Right lobe of liver (tissue), 6 donors: ENCODE measurements at regions not wholly inside any gene's neighbourhood (a gene's known extent, or its start where the extent isn't known, plus 50 kb on each side); places are given as distances from the start of the nearest gene placed in this dataset.
A peak's percentile ranks its signal among the peaks of the same experiment; 100 is the strongest.

ENCODE experiments used
- ATAC-seq, 4 donors: fragments of 200-7000 bp; cut with Tn5 transposase; one replicate each; pipeline ENCODE4 v1.9.1; 2020; ENCODE audit warnings: mild to moderate bottlenecking in 4 of 4, moderate library complexity in 4 of 4
- DNase-seq, 3 donors: peaks; one replicate each; pipeline ENCODE4 v3.0.0-alpha.2; 2020
- H3K27ac ChIP-seq, 3 donors: fragments of 200-600 bp; one replicate each; pipeline ENCODE4 v1.8.0; 2022
- H3K27me3 ChIP-seq, 2 donors: fragments of 200-600 bp; one replicate each; pipeline ENCODE4 v1.8.0; 2022
- H3K36me3 ChIP-seq, 4 donors: fragments of 200-600 bp; sonication (generic) in 1 of 4; one replicate each; pipeline versions ENCODE4 v1.5.1 to v1.8.0; 2017 to 2022; ENCODE audit warnings: control low read depth in 1 of 4
- H3K4me1 ChIP-seq, 4 donors: fragments of 200-600 bp; sonication (generic) in 1 of 4; one replicate each; pipeline versions ENCODE4 v1.5.1 to v1.8.0; 2017 to 2022; ENCODE audit warnings: control low read depth in 1 of 4
- H3K4me3 ChIP-seq, 3 donors: fragments of 200-600 bp; one replicate each; pipeline ENCODE4 v1.8.0; 2022
- H3K9me3 ChIP-seq, 4 donors: fragments of 200-600 bp; sonication (generic) in 1 of 4; one replicate each; pipeline versions ENCODE4 v1.5.1 to v1.8.0; 2017 to 2022; ENCODE audit warnings: control low read depth in 1 of 4
- POLR2A ChIP-seq: fragments of 450-650 bp; IDR thresholded peaks from one replicate; pipeline ENCODE4 v1.6.1; 2017; ENCODE audit warnings: antibody characterized with exemption, mild to moderate bottlenecking
- WGBS: methylation state at CpG from one replicate; pipeline ENCODE4 v1.1.6; 2018; ENCODE audit warnings: low coverage, low lambda C conversion rate; ENCODE audit not compliant: insufficient coverage; ENCODE audit errors: missing lambda C conversion rate; 5-methylcytosine and 5-hydroxymethylcytosine counted together
- intact Hi-C, 2 donors: fragments of 100-400 bp; cut with DNase I; formaldehyde crosslinking; loops; one replicate each; pipeline versions ENCODE4 v1.11.2 to v1.14.1; 2022
- TF ChIP-seq, protein P1 (sequence below), 4 donors: fragments of 200-600 bp in 3 of 4; fragments of 450-650 bp in 1 of 4; IDR thresholded peaks; one replicate each; pipeline versions ENCODE4 v1.5.1 to v1.8.0; 2016 to 2022; ENCODE audit warnings: antibody characterized with exemption in 4 of 4, mild to moderate bottlenecking in 2 of 4
- donor health status: DM: no; HTN: yes; CAD: no.
- donor health status: DM: no; HTN: no; CAD: no.
- donor health status: DM: no; HTN: no; CAD: no.
- donor health status: DM: no; HTN: yes; CAD: no.
- donor health status: DM: no; HTN: yes; CAD: no.

DNA sequence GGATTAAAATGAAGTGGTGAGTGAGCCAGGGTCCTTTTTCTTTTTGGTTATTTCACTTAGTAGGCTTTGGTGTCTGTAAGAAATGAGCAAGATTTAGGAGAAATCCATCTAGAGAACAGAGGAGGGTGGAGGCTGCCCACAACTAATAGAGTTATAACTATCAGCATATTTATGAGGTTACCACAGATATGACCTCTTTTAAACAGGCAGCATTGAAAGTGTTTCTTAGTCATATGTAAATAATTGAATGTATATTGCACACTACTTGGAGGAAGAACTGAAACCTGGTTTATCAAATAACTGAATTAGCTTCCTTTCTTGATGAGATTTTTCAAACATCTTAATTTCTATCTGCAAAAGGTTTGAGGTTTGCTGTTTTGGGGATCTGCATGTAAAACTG, 483.1 kb upstream of the PIK3R1 start:
- no peak overlapping the region for H3K27ac ChIP-seq
- TF ChIP-seq POLR2A, result no peak
- TF ChIP-seq, protein P1, sequence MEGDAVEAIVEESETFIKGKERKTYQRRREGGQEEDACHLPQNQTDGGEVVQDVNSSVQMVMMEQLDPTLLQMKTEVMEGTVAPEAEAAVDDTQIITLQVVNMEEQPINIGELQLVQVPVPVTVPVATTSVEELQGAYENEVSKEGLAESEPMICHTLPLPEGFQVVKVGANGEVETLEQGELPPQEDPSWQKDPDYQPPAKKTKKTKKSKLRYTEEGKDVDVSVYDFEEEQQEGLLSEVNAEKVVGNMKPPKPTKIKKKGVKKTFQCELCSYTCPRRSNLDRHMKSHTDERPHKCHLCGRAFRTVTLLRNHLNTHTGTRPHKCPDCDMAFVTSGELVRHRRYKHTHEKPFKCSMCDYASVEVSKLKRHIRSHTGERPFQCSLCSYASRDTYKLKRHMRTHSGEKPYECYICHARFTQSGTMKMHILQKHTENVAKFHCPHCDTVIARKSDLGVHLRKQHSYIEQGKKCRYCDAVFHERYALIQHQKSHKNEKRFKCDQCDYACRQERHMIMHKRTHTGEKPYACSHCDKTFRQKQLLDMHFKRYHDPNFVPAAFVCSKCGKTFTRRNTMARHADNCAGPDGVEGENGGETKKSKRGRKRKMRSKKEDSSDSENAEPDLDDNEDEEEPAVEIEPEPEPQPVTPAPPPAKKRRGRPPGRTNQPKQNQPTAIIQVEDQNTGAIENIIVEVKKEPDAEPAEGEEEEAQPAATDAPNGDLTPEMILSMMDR (IDR thresholded peaks at IDR 0.05), result no peak
- intact Hi-C loops, result no loop called here
- ATAC-seq (no peak), DNase-seq (no peak)
- no peak overlapping the region for H3K4me3 ChIP-seq
- no peaks in the 10 kb centered on the region for H3K36me3 ChIP-seq
- no peaks in the 10 kb centered on the region for H3K27me3 ChIP-seq
- no peaks in the 10 kb centered on the region for H3K4me1 ChIP-seq
- no peaks in the 10 kb centered on the region for H3K9me3 ChIP-seq

DNA sequence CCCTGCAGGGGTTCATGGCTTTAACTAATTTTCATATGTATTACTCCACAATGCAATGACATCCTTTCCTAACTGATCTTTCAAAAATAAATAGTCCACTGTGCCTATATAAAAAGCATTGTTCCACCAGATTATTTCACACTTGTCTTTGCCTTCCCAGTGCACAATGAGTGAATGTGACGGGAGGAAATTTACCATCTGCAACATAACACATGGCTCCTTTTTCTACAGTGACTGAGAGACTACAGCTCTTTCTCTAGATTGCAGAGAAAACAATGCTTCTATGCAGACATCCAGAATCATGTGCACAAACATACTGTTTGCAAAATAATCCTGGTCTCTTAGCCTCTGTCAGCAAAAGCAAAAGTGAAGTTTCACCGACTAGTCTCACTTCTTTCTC, 483.7 kb upstream of the PIK3R1 start:
- no peaks in the 10 kb centered on the region for H3K4me1 ChIP-seq
- no peaks in the 10 kb centered on the region for H3K9me3 ChIP-seq
- DNase-seq, result no peak
- no peak overlapping the region for H3K4me3 ChIP-seq
- intact Hi-C loops, result no loop called here
- WGBS, result 87% methylated on average over 2 of the region's 2 CpGs
- ATAC-seq, result no peak
- H3K36me3 ChIP-seq, result no peaks in the 10 kb centered on the region
- no peak overlapping the region for H3K27ac ChIP-seq
- TF ChIP-seq POLR2A, result no peak
- TF ChIP-seq, protein P1 (IDR thresholded peaks at IDR 0.05), result no peak
- no peaks in the 10 kb centered on the region for H3K27me3 ChIP-seq

DNA sequence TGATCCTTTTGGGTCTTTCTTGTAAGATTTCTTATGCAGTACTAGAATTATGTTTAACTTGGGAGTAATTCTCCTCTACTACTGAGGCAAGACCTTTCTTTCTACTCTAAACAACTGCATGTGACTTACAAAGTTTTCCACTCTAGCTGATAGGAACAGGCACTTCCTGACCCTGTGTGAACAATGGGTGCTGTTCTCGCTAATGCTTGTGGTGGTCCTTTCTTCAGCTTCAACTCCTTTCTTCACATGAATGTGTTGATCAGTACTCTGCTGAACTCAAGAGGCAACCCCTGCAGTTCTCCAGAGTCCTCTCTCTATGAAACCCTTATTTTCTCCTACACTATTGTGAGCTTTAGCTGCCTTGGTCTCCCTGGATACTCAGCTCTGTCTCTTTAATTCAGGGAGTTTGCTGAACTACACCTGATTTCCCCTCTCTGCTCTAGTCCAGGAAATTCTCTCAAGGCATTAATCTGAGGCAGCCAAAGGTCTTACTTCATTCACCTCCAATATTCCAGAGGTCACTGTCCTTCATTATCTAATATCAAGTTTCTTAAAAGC, 484.6 kb upstream of the PIK3R1 start:
- WGBS, result 83% methylated on average over 1 of the region's 1 CpG
- Histone ChIP-seq H3K27me3 (no peaks in the 10 kb centered on the region), H3K4me1 (no peaks in the 10 kb centered on the region), H3K27ac (no peak overlapping the region), H3K36me3 (no peaks in the 10 kb centered on the region), H3K4me3 (no peak overlapping the region), H3K9me3 (no peaks in the 10 kb centered on the region)
- intact Hi-C loops, result no loop called here
- no peak for TF ChIP-seq POLR2A
- TF ChIP-seq, protein P1 (IDR thresholded peaks at IDR 0.05), result no peak
- DNase-seq (no peak), ATAC-seq (peak in 2 of 4 donors; percentile 23 to 40)

DNA sequence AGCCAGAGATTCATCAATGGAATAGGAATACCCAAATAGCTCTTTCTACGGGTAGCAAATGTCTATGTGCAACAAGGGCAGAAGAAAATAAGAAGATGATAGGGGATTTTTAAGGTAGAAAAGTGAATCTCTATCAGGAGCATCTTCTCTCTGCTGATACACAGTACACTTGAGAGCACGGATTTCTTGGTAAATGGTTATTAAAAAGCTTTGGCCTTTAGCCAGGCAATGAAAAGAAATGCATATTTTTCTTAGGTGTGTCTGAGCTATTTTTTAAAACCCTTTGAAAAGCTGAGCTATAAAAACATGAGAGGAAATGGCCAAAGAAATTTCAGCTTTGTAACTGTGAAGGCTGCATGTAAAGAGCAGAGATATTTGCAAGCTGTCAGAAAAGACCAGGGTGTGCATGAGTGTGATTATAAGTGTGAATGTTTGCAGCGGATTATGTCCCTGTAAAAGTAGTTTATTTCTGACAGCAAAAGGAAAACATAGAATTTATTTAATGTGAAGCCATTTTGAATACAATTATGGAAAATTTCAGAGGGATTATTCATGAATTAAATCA, 487.1 kb upstream of the PIK3R1 start:
- Histone ChIP-seq H3K27me3 (no peaks in the 10 kb centered on the region), H3K4me1 (no peaks in the 10 kb centered on the region), H3K36me3 (no peaks in the 10 kb centered on the region), H3K9me3 (no peaks in the 10 kb centered on the region), H3K4me3 (no peak overlapping the region), H3K27ac (no peak overlapping the region)
- intact Hi-C loops, result no loop called here
- WGBS, result 73% methylated on average over 3 of the region's 3 CpGs
- ATAC-seq (no peak), DNase-seq (no peak)
- no peak for TF ChIP-seq POLR2A
- TF ChIP-seq, protein P1 (IDR thresholded peaks at IDR 0.05), result no peak

DNA sequence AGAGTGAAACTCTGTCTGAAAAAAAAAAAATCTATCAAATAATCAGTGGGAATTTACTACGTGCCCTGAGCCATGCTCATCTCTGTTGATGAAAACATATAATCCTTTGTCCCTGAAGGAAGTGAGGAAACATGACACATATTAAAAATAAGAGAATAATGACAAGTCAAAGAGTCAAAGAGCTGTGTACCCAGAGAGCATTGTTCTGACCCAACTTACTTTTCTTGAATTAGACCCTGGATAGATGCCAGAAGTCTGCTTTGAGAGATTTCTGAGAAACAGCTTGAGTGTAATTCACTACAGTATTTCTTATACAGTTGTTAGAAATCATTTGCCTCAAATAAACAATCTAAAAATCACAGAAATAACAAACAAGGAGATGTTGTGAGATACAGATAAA, 490.0 kb upstream of the PIK3R1 start:
- Histone ChIP-seq H3K4me3 (no peak overlapping the region), H3K27ac (no peak overlapping the region), H3K4me1 (no peaks in the 10 kb centered on the region), H3K9me3 (no peaks in the 10 kb centered on the region), H3K27me3 (no peaks in the 10 kb centered on the region), H3K36me3 (no peaks in the 10 kb centered on the region)
- no peak for TF ChIP-seq POLR2A
- TF ChIP-seq, protein P1 (IDR thresholded peaks at IDR 0.05), result no peak
- ATAC-seq, result peak in 1 of 4 donors; percentile 40
- intact Hi-C loops, result no loop called here
- DNase-seq, result no peak
- 91% methylated on average over 1 of the region's 1 CpG for WGBS
